Ishikawa (cell line): ENCODE measurements at regions not wholly inside any gene's neighbourhood (a gene's known extent, or its start where the extent isn't known, plus 50 kb on each side); places are given as distances from the start of the nearest gene placed in this dataset.

Experiments used
- CEBPB ChIP-seq: IDR thresholded peaks from 2 replicates; pipeline ENCODE4 v1.6.1; 2012
- CREB1 ChIP-seq: IDR thresholded peaks from 2 replicates; pipeline ENCODE4 v1.6.1; 2012; ENCODE audit warnings: low read depth
- EGR1 ChIP-seq: IDR thresholded peaks from 2 replicates; pipeline ENCODE4 v1.6.1; 2012
- EP300 ChIP-seq: IDR thresholded peaks from 2 replicates; pipeline ENCODE4 v1.6.1; 2012; ENCODE audit warnings: borderline replicate concordance
- FOXM1 ChIP-seq: IDR thresholded peaks from 2 replicates; pipeline ENCODE4 v1.6.1; 2012; ENCODE audit warnings: low read depth, borderline replicate concordance
- NFIC ChIP-seq: IDR thresholded peaks from 2 replicates; pipeline ENCODE4 v1.6.1; 2012
- RAD21 ChIP-seq: IDR thresholded peaks from 2 replicates; pipeline ENCODE4 v1.6.1; 2012; ENCODE audit warnings: low read depth
- REST ChIP-seq: IDR thresholded peaks from 2 replicates; pipeline ENCODE4 v1.6.1; 2012; ENCODE audit warnings: low read depth, mild to moderate bottlenecking
- TAF1 ChIP-seq: IDR thresholded peaks from 2 replicates; pipeline ENCODE4 v1.6.1; 2012; ENCODE audit warnings: low read depth, mild to moderate bottlenecking
- TCF12 ChIP-seq: IDR thresholded peaks from 2 replicates; pipeline ENCODE4 v1.6.1; 2012; ENCODE audit warnings: low read depth
- TEAD4 ChIP-seq: IDR thresholded peaks from 2 replicates; pipeline ENCODE4 v1.6.1; 2012
- YY1 ChIP-seq: IDR thresholded peaks from 2 replicates; pipeline ENCODE4 v1.6.1; 2012; ENCODE audit warnings: low read depth
- ZBTB7A ChIP-seq: IDR thresholded peaks from 2 replicates; pipeline ENCODE4 v1.6.1; 2012; ENCODE audit warnings: low read depth
- TF ChIP-seq, protein P1 (sequence below): IDR thresholded peaks from 2 replicates; pipeline ENCODE4 v1.6.1; 2012
- TF ChIP-seq, protein P2 (sequence below): IDR thresholded peaks from 2 replicates; pipeline ENCODE4 v1.6.1; 2012

- no peak for TF ChIP-seq EGR1
- TF ChIP-seq NFIC: no peak
- TF ChIP-seq REST: no peak
- no peak for TF ChIP-seq CREB1
- no peak for TF ChIP-seq CEBPB
- TF ChIP-seq RAD21: no peak
- no peak for TF ChIP-seq TCF12
- TF ChIP-seq, protein P1, sequence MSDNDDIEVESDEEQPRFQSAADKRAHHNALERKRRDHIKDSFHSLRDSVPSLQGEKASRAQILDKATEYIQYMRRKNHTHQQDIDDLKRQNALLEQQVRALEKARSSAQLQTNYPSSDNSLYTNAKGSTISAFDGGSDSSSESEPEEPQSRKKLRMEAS: no peak
- TF ChIP-seq TAF1: no peak
- TF ChIP-seq, protein P2, sequence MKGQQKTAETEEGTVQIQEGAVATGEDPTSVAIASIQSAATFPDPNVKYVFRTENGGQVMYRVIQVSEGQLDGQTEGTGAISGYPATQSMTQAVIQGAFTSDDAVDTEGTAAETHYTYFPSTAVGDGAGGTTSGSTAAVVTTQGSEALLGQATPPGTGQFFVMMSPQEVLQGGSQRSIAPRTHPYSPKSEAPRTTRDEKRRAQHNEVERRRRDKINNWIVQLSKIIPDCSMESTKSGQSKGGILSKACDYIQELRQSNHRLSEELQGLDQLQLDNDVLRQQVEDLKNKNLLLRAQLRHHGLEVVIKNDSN: no peak
- no peak for TF ChIP-seq TEAD4
- no peak for TF ChIP-seq EP300
- TF ChIP-seq FOXM1: no peak
- no peak for TF ChIP-seq ZBTB7A
- TF ChIP-seq YY1: no peak
These were observed 140.3 kb downstream of the TENT5A start for GRCh38 chr6:81612136-81612535.

DNA sequence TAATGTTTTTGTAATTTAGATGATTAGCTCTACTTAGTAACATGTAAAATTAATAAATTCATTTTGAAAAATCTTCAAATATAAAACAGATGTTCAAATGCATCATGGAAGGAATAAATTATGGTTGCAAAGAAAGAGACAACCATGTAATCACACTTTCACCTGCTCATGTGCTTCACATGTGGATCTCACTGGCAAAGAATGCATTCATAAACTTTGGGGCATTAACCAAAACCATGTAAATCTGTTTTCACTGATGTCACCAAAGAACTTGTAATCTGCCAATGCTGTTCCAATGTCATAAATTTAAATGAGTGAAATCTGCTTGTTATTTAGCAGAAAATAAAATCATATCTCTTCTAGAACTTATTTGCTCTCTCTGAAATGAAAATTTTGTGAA lies 142.7 kb downstream of the TENT5A start:
- TF ChIP-seq, protein P2: no peak
- TF ChIP-seq, protein P1: no peak
- TF ChIP-seq FOXM1 (no peak), CEBPB (no peak), TCF12 (no peak), TAF1 (no peak), EP300 (no peak), TEAD4 (no peak)

DNA sequence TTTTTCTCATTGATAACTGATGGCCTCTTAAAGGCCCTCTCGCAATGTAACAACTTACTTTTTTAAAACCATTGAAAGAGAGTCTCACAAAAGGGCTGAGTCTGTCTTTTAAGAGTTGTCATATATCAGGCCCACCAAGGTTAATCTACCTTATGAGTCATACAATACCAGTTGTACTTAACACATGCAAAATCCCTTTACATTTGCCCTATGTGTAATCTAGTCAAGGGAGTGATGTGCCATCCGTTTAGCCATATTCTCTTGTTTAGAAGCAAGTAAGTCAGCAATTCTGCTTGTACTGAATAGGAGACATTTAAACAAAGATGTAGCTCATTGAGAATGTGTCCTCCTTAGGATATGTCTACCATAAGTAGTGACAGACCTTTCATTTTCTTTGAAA lies 143.7 kb downstream of the TENT5A start:
- TF ChIP-seq, protein P2: no peak
- no peak for TF ChIP-seq REST
- TF ChIP-seq TAF1: no peak
- TF ChIP-seq CEBPB: no peak
- no peak for TF ChIP-seq TEAD4
- no peak for TF ChIP-seq RAD21
- TF ChIP-seq YY1: no peak
- no peak for TF ChIP-seq NFIC
- no peak for TF ChIP-seq CREB1

DNA sequence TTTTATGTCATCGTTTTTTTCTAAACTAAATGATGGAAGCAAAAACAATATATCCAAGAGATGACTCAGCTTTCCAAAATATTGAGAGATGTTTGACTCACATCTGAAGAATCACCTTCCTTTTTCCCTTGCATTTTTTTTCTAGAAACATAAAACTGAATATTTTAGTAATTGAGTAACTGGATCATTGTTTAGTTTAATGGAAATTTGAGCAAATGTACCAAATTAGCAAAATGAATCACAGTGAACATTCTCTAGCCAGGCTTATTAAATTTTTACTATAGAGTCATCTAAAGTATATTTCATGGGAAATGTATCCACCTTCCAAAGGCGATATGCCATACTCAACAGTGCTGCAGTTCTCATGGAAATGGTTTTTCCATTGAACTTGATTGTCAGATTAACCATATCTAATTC lies 145.5 kb downstream of the TENT5A start:
- TF ChIP-seq, protein P1: no peak
- TF ChIP-seq NFIC (no peak), CREB1 (no peak), EP300 (no peak), FOXM1 (no peak), CEBPB (no peak), EGR1 (no peak)

GRCh38 chr6:81605526-81605925 lies 147.0 kb downstream of the TENT5A start:
- TF ChIP-seq FOXM1 (no peak), ZBTB7A (no peak), TCF12 (no peak), YY1 (no peak), RAD21 (no peak), CEBPB (no peak), REST (no peak), NFIC (no peak), TEAD4 (no peak)
